HCT116 (cell line): ENCODE measurements at regions not wholly inside any gene's neighbourhood (a gene's known extent, or its start where the extent isn't known, plus 50 kb on each side); places are given as distances from the start of the nearest gene placed in this dataset.

Source experiments
- ATAC-seq: fragments of 200-7000 bp; cut with Tn5 transposase; 2 replicates; pipeline ENCODE4 v1.9.1; 2020; ENCODE audit warnings: mild to moderate bottlenecking, moderate library complexity
- BruUV-seq: library from RNA; stranded (reverse); fragments of 400-500 nt; replicated peaks from 2 replicates; lab custom pipeline; 2021; lab: Mats Ljungman, UMichigan
- CTCF ChIA-PET: fragments of 300-600 bp; sonication (Branson Sonifier 250); formaldehyde crosslinking; loops from one replicate; lab custom pipeline; 2021; ENCODE audit warnings: antibody characterized with exemption; lab: Charles Lee
- POLR2A ChIA-PET: fragments of 300-600, 350-600 bp; sonication (Branson Sonifier 250); formaldehyde crosslinking; loops from one replicate; lab custom pipeline; 2021; ENCODE audit warnings: antibody characterized with exemption; lab: Charles Lee
- RAD21 ChIA-PET, 2 experiments: fragments of 300-600 bp; sonication (Branson Sonifier 250); formaldehyde crosslinking; loops; one replicate each; lab custom pipeline; 2023; ENCODE audit warnings: low total read pairs in 2 of 2; ENCODE audit not compliant: uncharacterized antibody in 2 of 2, unreplicated experiment in 2 of 2, low non-redundant PET in 1 of 2; lab: Charles Lee
- DNase-seq: peaks from one replicate; pipeline ENCODE4 v3.0.0-alpha.2; 2010; ENCODE audit warnings: low read depth, low spot score
- H2AFZ ChIP-seq: fragments of 200-600 bp; shearing (Covaris generic), sonication (generic); 2 replicates; pipeline ENCODE4 v1.6.1; 2017; ENCODE audit warnings: low read depth, mixed run types, mixed read lengths, antibody characterized with exemption, low read length; ENCODE audit not compliant: poor library complexity, severe bottlenecking
- H3K27ac ChIP-seq: 2 replicates; pipeline ENCODE4 v1.5.1; 2012; ENCODE audit warnings: low read depth, low read length
- H3K27me3 ChIP-seq: fragments of 200-600 bp; sonication (generic); 2 replicates; pipeline ENCODE4 v1.6.1; 2016; ENCODE audit warnings: mixed run types, low read length, mixed read lengths; ENCODE audit not compliant: insufficient read depth
- H3K36me3 ChIP-seq, 2 experiments: fragments of 200-500 bp in 1 of 2; fragments of 200-600 bp in 1 of 2; sonication (Bioruptor generic) in 1 of 2; sonication (generic) in 1 of 2; 2 replicates each; pipeline versions ENCODE4 v1.5.1 to v1.6.1; 2014 to 2016; ENCODE audit warnings: low read length in 2 of 2, inconsistent platforms in 1 of 2, mixed read lengths in 1 of 2, mixed run types in 1 of 2; ENCODE audit not compliant: insufficient read depth in 2 of 2, control insufficient read depth in 1 of 2
- H3K4me1 ChIP-seq, 2 experiments: fragments of 200-600 bp in 1 of 2; sonication (generic) in 1 of 2; 2 replicates each; pipeline versions ENCODE4 v1.5.1 to v1.6.1; 2012 to 2017; ENCODE audit warnings: low read length in 2 of 2, inconsistent platforms in 1 of 2, mild to moderate bottlenecking in 1 of 2, mixed read lengths in 1 of 2, mixed run types in 1 of 2, moderate library complexity in 1 of 2; ENCODE audit not compliant: insufficient read depth in 2 of 2, control insufficient read depth in 1 of 2
- H3K4me2 ChIP-seq: fragments of 200-600 bp; sonication (generic); 2 replicates; pipeline ENCODE4 v1.6.1; 2017; ENCODE audit warnings: mixed run types, low read length, mixed read lengths
- H3K4me3 ChIP-seq, 2 experiments: fragments of 200-600 bp in 1 of 2; sonication (generic) in 1 of 2; replicated peaks in 1 of 2; 2 replicates each; pipeline ENCODE4 v1.5.1; 2011 to 2016; ENCODE audit warnings: low read length in 2 of 2, control low read depth in 1 of 2, low read depth in 1 of 2, mild to moderate bottlenecking in 1 of 2, mixed read lengths in 1 of 2, mixed run types in 1 of 2
- H3K79me2 ChIP-seq: fragments of 200-600 bp; sonication (generic); 2 replicates; pipeline ENCODE4 v1.6.1; 2017; ENCODE audit warnings: mild to moderate bottlenecking, mixed run types, low read length, moderate library complexity, mixed read lengths; ENCODE audit not compliant: insufficient read depth
- H3K9ac ChIP-seq: fragments of 200-600 bp; sonication (generic); 2 replicates; pipeline ENCODE4 v1.6.1; 2016; ENCODE audit warnings: low read length, mixed read lengths
- H3K9me2 ChIP-seq: fragments of 200-600 bp; sonication (generic), shearing (Covaris generic); 2 replicates; pipeline ENCODE4 v1.6.1; 2017; ENCODE audit warnings: mixed run types, mild to moderate bottlenecking, moderate library complexity; ENCODE audit not compliant: insufficient read depth
- H3K9me3 ChIP-seq, 2 experiments: fragments of 200-500 bp in 1 of 2; fragments of 200-600 bp in 1 of 2; sonication (Bioruptor generic) in 1 of 2; sonication (generic) in 1 of 2; 2 replicates each; pipeline ENCODE4 v1.6.1; 2014 to 2017; ENCODE audit warnings: low read length in 2 of 2, mixed read lengths in 2 of 2, inconsistent platforms in 1 of 2, low read depth in 1 of 2, mild to moderate bottlenecking in 1 of 2, mixed run types in 1 of 2, moderate library complexity in 1 of 2; ENCODE audit not compliant: control insufficient read depth in 1 of 2, insufficient read depth in 1 of 2
- H4K20me1 ChIP-seq: fragments of 200-600 bp; sonication (generic), shearing (Covaris generic); 2 replicates; pipeline ENCODE4 v1.6.1; 2017; ENCODE audit warnings: mixed run types, mild to moderate bottlenecking, moderate library complexity; ENCODE audit not compliant: insufficient read depth
- CBX3 ChIP-seq: IDR thresholded peaks from 2 replicates; pipeline ENCODE4 v1.6.1; 2012; ENCODE audit warnings: low read depth
- EGR1 ChIP-seq: IDR thresholded peaks from 2 replicates; pipeline ENCODE4 v1.6.1; 2012; ENCODE audit warnings: low read depth
- ELF1 ChIP-seq: IDR thresholded peaks from 2 replicates; pipeline ENCODE4 v1.6.1; 2012; ENCODE audit warnings: low read depth, borderline replicate concordance
- EZH2phosphoT487 ChIP-seq: fragments of 200-600 bp; IDR thresholded peaks from 2 replicates; pipeline ENCODE4 v1.6.1; 2018; ENCODE audit warnings: antibody characterized with exemption, borderline replicate concordance
- FOSL1 ChIP-seq: IDR thresholded peaks from 2 replicates; pipeline ENCODE4 v1.6.1; 2012; ENCODE audit warnings: low read depth
- POLR2AphosphoS5 ChIP-seq: IDR thresholded peaks from 2 replicates; pipeline ENCODE4 v1.6.1; 2011; ENCODE audit warnings: mild to moderate bottlenecking, low read depth, low read length, moderate library complexity
- SIN3A ChIP-seq: IDR thresholded peaks from 2 replicates; pipeline ENCODE4 v1.6.1; 2012; ENCODE audit warnings: low read depth
- SP1 ChIP-seq: IDR thresholded peaks from 2 replicates; pipeline ENCODE4 v1.6.1; 2012; ENCODE audit warnings: low read depth
- TCF7L2 ChIP-seq: IDR thresholded peaks from 2 replicates; pipeline ENCODE4 v1.7.0; 2011; ENCODE audit warnings: borderline replicate concordance, inconsistent platforms; ENCODE audit not compliant: insufficient read depth, insufficient read length; ENCODE audit errors: extremely low read depth
- intact Hi-C: fragments of 100-400 bp; cut with micrococcal nuclease; formaldehyde crosslinking; loops from 2 replicates; pipeline ENCODE4 v1.10.0; 2022
- TF ChIP-seq, protein P1 (sequence below): IDR thresholded peaks from 2 replicates; pipeline ENCODE4 v1.6.1; 2012
- TF ChIP-seq, protein P2 (sequence below): IDR thresholded peaks from 2 replicates; pipeline ENCODE4 v1.6.1; 2012
- TF ChIP-seq, protein P3 (sequence below), 3 experiments: fragments of 200-600 bp in 1 of 3; sonication (generic) in 1 of 3; IDR thresholded peaks in 2 of 3; conservative IDR thresholded peaks in 1 of 3; 2 replicates each; pipeline ENCODE4 v1.5.1; 2012 to 2017; ENCODE audit warnings: low read depth in 2 of 3, low read length in 2 of 3, antibody characterized with exemption in 1 of 3, borderline replicate concordance in 1 of 3, control low read depth in 1 of 3, mild to moderate bottlenecking in 1 of 3, mixed read lengths in 1 of 3, mixed run types in 1 of 3, moderate library complexity in 1 of 3; ENCODE audit not compliant: insufficient read depth in 1 of 3
- TF ChIP-seq, protein P4 (sequence below): IDR thresholded peaks from 2 replicates; pipeline ENCODE4 v1.6.1; 2011; ENCODE audit warnings: mild to moderate bottlenecking, low read length, moderate library complexity; ENCODE audit not compliant: insufficient replicate concordance; ENCODE audit errors: extremely low read depth

DNA sequence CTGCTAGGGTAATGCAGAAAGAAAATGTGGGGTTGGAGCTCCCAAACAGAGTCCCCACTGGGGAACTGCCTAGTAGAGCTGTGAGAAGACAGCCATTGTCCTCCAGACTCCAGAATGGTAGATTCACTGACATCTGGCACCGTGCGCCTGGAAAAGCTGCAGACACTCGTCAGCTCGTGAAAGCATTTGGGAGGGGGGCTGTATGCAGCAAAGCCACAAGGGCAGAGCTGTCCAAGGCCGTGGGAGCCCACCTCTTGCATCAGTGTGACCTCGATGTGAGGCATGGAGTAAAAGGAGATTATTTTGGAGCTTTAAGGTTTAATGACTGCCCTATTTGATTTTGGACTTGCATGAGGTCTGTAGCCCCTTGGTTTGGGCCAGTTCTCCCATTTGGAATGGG, 242.9 kb downstream of the VGLL3 start:
- no peak overlapping the region for H3K4me2 ChIP-seq
- H3K27me3 ChIP-seq, result no peaks in the 10 kb centered on the region
- H4K20me1 ChIP-seq, result no peaks in the 10 kb centered on the region
- no peak overlapping the region for H2AFZ ChIP-seq
- no peak overlapping the region for H3K9ac ChIP-seq
- ChIA-PET RAD21 (no interaction called here), CTCF (no interaction called here), POLR2A (no interaction called here)
- no peaks in the 10 kb centered on the region for H3K4me1 ChIP-seq
- no peaks in the 10 kb centered on the region for H3K79me2 ChIP-seq
- no peaks in the 10 kb centered on the region for H3K36me3 ChIP-seq
- ATAC-seq (no peak), DNase-seq (no peak)
- TF ChIP-seq POLR2AphosphoS5 (no peak), SIN3A (no peak), TCF7L2 (no peak), ELF1 (no peak), EGR1 (no peak), FOSL1 (no peak), SP1 (no peak), EZH2phosphoT487 (no peak), CBX3 (no peak)
- TF ChIP-seq, protein P1, sequence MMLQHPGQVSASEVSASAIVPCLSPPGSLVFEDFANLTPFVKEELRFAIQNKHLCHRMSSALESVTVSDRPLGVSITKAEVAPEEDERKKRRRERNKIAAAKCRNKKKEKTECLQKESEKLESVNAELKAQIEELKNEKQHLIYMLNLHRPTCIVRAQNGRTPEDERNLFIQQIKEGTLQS, result no peak
- TF ChIP-seq, protein P2, sequence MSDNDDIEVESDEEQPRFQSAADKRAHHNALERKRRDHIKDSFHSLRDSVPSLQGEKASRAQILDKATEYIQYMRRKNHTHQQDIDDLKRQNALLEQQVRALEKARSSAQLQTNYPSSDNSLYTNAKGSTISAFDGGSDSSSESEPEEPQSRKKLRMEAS, result no peak
- TF ChIP-seq, protein P3, sequence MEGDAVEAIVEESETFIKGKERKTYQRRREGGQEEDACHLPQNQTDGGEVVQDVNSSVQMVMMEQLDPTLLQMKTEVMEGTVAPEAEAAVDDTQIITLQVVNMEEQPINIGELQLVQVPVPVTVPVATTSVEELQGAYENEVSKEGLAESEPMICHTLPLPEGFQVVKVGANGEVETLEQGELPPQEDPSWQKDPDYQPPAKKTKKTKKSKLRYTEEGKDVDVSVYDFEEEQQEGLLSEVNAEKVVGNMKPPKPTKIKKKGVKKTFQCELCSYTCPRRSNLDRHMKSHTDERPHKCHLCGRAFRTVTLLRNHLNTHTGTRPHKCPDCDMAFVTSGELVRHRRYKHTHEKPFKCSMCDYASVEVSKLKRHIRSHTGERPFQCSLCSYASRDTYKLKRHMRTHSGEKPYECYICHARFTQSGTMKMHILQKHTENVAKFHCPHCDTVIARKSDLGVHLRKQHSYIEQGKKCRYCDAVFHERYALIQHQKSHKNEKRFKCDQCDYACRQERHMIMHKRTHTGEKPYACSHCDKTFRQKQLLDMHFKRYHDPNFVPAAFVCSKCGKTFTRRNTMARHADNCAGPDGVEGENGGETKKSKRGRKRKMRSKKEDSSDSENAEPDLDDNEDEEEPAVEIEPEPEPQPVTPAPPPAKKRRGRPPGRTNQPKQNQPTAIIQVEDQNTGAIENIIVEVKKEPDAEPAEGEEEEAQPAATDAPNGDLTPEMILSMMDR (IDR thresholded peaks at IDR 0.05 in 2 of 3, conservative IDR thresholded peaks at IDR 0.05 in 1 of 3; ENCODE audit: borderline replicate concordance in 1 of 3, insufficient read depth in 1 of 3, low read depth in 2 of 3, low read length in 2 of 3), result no peak
- TF ChIP-seq, protein P4, sequence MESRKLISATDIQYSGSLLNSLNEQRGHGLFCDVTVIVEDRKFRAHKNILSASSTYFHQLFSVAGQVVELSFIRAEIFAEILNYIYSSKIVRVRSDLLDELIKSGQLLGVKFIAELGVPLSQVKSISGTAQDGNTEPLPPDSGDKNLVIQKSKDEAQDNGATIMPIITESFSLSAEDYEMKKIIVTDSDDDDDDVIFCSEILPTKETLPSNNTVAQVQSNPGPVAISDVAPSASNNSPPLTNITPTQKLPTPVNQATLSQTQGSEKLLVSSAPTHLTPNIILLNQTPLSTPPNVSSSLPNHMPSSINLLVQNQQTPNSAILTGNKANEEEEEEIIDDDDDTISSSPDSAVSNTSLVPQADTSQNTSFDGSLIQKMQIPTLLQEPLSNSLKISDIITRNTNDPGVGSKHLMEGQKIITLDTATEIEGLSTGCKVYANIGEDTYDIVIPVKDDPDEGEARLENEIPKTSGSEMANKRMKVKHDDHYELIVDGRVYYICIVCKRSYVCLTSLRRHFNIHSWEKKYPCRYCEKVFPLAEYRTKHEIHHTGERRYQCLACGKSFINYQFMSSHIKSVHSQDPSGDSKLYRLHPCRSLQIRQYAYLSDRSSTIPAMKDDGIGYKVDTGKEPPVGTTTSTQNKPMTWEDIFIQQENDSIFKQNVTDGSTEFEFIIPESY, result no peak
- no peaks in the 10 kb centered on the region for H3K9me3 ChIP-seq
- no TSS peak for BruUV-seq
- H3K4me3 ChIP-seq, result no peak overlapping the region
- intact Hi-C loops, result no loop called here
- H3K27ac ChIP-seq, result no peak overlapping the region
- no peaks in the 10 kb centered on the region for H3K9me2 ChIP-seq
